Nucleus accumbens (tissue), 56 donors: ENCODE measurements at regions not wholly inside any gene's neighbourhood (a gene's known extent, or its start where the extent isn't known, plus 50 kb on each side); places are given as distances from the start of the nearest gene placed in this dataset.

Experiments
- DNase-seq, 56 donors: peaks; one replicate each; lab custom pipeline; 2025; lab: John Stamatoyannopoulos, UW

DNA sequence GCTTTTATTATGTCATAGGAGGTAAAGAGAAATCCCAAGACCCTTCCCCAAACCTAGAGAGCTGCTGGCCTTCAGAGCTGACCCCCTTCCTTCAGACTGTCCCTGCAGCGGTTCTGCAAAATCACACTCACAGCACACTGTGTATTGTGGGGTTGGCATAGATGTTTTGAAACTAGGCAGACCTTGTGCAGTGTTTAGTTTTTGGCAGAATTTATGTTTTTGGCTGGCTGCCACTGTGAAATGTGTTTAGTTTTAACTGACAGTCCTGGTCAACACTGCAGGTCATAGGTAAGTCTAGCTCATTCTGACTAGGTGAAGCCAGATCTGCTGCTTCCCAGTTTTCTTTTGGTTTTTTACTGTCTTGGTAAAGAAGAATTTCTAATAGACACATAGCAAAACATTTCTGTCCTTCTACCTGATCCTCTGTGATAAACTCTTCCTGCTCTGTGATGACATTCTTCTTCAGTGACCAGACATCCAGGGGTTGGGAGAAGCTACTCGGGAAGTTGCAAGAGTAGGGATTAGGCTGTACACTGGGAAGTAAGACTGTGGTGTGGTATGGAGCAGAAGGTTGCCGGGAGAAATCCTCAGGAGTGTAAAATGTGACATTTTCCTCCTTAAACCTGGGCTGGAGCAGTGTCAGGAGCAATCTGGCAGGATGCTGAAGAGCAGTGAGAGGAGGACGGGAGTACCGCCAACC, 209.6 kb upstream of the MCTP2 start:
- DNase-seq = no peak

DNA sequence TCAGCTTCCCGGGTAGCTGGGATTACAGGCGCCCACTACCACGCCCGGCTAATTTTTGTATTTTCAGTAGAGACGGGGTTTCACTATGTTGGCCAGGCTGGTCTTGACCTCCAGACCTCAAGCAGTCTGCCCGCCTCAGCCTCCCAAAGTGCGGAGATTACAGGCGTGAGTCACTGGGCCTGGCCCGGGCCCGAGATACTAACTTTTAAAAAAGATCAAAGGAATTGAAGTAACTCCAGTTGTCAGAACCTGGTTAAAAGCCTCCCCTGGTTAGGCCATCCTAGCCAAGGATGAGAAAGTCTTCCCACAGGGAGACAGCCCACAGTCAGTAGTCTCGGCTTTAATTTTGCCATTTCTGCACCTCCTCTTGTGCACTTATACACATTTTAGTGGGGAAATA, 212.3 kb upstream of the MCTP2 start:
- DNase-seq = no peak

DNA sequence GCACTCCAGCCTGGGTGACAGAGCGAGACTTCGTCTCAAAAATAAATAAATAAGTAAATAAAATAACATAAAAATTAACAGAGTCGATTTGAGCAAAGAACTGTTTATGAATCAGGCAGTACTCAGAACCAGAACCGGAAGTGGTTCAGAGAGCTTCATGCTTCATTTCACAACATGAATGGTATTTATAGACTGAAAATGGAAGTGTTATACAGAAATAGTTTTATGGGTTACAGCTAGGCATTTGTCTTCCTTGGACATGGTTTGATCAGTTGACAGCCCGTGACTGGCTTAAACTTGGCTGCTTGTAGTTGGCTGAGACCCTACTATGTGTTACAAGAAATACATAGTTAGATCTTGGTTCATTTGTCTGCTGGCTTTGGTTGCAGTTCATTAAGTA, 216.0 kb upstream of the MCTP2 start:
- DNase-seq = no peak

DNA sequence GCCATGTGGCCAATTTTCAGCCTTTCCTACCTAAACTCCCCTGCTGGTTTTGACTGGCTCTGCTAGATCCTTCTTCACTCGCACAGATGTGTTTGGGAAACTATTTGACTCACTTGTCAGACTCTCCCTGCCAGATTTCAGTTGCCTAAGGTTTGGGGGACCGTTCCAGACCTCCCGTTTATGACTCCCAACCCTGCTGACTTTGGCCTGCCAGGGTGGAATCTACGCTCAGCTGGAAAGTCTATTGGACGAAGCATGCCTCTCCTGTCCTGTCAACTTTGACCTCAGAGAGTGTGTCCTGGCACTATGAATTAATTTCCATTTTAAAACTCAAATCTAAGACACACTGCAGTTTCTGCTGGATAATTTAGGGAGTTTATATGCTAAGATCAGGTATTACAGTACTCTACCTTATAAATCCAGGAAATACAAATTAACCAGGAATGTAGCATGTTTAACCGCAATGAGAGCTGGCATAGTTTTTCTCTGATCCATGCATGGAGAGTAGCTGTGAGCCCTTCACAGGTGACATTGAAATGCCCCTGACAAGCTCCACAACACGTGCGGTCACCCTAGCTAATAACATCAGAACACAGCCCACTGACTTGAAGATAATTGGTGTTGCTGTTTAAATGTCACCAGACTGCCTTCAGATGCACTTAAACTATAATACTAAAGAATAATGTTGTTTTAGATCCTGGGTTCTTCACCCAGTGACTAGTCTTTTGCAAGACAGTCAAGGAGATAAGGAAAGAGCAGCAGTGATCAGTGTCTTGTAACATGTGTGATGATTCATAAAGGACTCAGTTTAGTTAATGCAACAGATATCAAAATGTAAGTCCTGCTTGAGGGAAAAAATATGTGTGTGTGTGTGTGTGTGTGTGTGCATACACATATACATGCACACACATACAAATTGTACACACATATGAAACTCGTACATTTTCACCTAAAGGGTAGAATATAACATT, 223.0 kb upstream of the MCTP2 start:
- no peak for DNase-seq

DNA sequence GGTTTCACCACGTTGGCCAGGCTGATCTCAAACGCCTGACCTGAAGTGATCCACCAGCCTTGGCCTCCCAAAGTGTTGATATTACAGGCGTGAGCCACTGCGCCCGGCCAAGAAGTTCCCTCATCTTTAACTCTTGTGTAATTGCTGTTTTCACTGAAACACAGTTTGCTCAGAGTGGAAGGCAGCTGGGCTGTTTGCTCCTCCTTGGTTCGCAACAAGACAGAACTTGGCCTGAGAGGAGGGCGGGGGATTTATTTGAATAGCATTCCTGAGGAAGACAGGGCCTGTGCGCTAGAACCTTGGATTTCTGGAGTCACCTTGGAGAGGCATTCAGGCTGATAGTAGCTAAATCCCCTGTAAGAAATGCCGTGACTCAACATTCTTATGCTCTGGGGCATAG, 226.7 kb upstream of the MCTP2 start:
- no peak for DNase-seq

DNA sequence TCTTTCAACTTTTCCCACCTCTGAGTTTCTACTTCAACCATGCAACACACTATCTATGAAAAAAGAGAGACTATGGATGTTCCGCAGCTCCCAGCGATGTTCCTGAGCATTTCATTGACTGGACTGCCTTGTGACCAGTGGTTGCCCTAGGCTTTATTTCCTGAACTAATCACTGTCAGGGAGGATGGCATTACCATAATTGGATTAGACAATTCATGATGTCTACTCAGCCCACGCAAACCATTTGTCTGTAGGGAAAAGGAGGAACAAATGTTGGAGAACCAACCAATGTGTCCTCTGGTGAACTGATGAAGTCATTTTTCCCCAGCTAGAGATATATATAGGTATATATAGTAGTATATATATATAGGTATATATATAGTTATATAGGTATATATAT, 229.3 kb upstream of the MCTP2 start:
- no peak for DNase-seq

DNA sequence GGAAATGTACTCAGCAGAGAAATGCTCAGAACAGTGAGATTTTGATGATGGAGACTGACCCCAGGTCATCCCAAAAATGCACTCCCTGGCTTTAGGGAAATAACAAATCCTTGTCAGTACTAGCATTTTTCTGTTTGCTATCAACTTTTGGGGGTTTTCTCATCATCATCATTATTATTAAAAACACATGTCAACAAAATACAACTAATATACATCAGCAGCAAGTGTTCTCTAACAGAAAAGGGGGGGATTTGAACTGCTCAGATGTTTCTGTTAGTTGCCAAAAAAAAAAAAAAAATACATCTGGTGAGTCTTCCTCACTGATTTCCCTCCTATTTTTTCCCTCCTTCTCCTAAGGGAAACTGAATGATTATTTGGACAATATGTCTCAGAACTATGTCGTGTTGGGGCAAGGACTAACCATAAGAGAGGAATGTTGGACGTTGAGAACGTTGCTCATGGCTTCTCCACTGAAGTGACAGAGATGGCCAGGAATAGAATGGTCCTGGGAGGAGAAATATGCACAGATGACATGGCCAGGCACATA, 230.0 kb upstream of the MCTP2 start:
- DNase-seq = no peak

DNA sequence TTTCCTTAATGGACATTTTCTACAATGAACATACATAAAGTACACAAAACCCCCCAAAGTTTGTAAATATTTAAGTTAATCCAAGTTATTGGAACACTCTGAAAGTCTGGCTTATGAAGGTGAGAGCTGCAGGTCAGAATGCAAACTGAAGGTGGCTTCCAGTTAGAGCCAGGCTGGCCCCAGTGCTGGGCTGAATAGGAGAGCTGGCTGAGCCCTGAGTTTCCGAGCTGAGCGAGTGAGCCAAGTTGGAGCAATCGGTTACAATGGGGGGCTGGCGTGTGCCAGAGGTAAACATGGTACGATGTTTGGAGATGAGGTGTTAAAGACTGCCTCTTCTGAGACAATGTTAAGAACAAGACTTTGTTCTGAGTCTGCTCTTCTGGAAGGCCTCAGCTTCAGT, 230.8 kb upstream of the MCTP2 start:
- no peak for DNase-seq

DNA sequence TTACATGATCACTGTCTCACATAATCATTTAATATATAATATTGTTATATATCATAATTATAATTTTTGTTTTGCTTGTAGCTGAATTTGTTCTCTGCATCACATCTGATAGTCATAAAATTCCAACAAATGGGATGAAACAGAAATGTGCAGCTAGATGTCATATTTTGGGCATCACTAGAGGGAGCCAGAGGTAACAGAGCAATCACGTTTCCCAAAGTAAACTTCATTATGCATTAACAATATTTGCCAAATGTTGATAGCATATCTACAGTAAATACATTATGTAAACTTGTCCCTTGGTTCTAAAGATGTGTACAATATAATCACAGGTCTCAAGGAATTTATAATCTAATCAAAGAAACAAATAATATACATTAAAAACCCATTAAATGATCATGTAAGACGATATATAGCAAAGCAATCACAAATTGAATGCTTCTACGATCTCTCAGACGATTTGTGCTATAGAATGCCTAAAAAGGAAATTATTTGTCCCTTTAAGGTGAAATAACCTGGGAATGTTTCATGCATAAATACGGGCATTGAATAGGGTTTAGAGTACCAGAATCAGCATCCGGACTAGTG, 234.2 kb upstream of the MCTP2 start:
- DNase-seq = no peak

DNA sequence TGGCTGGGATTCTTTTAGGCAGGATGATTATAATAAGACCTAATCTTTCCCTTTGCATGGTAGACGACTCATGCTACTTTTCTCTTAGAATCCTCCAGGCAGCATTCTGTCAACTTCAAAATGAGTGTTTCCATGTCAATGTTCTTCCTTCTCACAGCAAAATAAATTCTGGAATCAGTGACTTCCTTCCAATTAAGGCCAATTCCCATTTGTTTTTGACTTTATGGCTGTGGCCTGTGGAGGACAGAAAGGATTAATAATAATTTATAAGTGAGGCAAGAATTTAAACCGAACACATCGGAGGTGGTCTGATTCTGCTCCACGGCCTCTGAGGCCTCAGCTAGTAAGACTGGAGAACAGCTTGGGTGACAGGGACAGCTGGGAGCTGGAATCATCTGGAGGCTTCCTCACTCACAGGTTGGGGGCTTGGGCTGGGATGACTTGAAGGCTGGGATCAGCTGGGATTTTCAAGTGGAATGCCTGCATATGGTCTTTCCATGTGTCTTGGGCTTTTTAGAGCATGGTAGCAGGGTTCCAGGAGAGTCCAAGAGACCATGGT, 241.8 kb upstream of the MCTP2 start:
- no peak for DNase-seq

DNA sequence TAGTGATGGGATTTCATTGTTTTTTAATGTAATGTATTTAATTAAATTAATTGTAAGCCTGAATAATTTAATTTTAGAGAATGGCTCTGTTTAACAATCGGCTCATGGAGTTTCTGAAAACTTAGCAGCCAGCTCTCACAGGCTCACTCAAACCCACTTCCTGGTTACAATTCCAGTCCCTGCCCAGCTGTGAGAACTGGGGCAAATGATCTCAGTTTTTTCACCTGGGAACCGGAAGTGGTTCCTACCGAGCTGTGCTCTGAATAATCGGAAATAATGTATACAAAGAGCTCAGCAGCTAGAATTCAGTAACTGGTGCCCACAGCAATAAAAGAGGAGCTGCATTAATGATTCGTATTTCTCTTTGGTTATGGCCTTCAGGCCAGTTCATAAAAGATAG, 244.3 kb upstream of the MCTP2 start:
- DNase-seq = no peak

DNA sequence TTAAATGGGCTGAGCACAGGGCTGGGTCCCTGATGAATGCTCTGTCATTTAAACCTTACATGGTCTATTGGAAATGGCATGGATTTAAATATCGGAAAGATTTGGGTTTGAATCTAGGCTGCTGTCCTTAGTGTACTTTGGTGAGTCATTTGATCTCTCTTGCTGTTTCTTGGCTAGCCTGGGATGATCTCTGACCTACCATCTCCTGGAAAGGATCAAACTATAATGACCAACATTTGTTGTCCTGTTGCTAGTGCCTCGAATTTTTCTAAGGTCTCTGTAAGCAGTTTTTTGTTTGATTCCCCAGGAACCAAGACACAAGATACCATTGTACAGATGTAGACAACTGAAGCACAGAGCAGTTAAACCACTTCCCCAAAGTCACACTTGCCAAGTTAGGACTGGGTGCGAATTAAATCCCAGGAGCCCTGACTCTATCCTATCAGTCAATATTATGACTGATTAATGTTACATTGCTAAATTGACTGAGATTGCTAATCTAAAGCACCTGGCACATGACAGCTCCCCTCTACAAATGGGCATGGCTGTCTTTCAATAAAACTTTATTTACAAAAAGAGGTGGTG, 244.9 kb upstream of the MCTP2 start:
- no peak for DNase-seq

DNA sequence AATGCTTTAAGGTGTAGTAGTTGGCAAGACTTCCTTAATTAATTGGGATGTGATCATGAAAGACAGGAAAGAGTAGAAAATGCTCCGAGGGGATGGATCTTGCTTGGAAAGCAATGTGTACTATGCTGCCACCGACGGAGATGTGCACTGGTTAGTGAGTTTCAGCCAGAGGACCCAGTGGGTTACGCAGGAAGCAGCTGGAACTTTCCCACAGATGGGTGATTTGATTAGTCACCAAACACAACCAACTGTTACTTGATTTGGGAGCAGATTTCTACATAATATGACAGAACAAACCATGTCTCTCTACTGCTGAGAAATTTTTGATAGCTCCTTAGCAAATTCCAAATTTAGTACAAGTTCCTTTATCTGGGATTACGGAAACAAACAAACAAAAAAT, 245.4 kb upstream of the MCTP2 start:
- DNase-seq = no peak

DNA sequence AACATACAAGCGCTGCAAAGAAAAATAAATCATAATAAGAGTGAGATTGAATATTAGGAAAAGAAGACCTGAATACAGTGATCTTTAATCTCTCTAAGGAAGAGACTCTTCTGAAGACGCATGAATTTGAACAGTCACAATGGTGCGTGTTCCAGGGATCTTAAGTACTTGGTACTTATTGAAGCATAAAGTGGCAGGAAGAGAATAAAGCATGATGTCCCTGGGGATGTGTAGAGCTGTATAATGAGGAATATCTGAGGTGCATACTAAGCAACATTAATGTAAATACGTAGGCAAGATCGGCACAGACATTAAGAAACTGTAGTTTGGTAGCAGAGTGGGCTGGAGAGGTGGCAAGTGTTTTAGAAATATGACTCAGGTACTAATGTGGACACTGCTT, 246.2 kb upstream of the MCTP2 start:
- no peak for DNase-seq

DNA sequence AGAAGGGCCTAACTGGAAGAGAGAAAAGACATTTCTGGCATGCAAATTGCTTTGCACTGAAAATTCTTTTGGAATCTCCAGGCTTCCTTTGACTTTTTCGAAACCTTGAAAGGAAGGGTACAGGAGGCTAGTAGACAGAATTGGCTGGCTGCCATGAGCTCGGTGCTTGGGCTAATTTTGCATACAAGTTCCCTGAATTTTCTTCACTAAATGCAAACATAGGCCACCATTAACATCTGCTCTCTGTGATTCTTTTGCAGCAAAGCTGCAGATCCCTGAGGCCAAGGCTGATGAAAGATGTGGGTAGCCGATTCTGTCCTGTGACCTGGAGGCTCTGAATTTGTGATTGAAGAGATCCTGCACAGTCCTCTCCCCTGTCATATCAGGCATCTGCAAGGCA, 247.8 kb upstream of the MCTP2 start:
- DNase-seq = peak in 4 of 56 donors; percentile 0 to 4 (median 4)

DNA sequence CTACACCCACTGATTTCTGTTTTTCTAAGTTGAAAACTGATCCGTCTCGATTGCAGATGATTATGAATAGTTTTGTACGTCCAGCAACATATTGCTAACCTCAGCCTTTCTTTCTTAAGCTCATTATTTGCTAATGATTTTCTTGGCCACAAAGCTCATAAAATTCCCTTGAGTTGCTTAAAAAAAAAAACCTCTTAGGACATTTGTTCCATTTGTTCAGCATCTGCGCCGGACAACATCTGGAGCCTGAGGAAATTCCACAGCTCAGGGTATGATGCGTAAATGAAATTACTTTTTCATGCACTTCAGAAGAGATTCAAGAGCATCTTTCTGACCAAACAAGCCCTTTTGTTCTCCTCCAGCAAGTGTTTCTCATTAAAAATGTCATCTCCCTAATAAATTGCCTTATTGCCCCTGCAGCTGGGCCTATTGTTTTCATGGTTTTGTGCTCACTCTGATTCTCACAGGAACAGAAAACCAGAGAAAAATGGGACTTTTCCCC, 249.1 kb upstream of the MCTP2 start:
- no peak for DNase-seq

DNA sequence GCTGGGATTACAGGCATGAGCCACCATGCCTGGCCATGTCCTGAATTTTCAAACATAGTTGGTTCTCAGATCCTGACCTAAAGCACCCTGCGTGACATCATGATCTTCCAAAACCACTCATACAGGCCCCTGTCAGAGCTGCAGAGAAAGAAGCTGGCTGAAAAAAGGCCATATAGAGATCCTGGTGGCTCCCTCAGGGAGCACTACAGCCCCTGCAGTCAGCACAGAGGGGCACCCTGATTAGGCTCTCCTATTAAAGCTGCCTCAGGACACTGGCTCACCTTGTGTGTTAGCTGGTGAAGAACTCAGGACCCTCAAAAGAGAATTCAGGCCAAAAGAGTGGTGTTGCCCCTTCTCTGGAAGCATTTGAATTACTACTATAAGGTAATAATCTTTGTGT, 249.7 kb upstream of the MCTP2 start:
- no peak for DNase-seq

DNA sequence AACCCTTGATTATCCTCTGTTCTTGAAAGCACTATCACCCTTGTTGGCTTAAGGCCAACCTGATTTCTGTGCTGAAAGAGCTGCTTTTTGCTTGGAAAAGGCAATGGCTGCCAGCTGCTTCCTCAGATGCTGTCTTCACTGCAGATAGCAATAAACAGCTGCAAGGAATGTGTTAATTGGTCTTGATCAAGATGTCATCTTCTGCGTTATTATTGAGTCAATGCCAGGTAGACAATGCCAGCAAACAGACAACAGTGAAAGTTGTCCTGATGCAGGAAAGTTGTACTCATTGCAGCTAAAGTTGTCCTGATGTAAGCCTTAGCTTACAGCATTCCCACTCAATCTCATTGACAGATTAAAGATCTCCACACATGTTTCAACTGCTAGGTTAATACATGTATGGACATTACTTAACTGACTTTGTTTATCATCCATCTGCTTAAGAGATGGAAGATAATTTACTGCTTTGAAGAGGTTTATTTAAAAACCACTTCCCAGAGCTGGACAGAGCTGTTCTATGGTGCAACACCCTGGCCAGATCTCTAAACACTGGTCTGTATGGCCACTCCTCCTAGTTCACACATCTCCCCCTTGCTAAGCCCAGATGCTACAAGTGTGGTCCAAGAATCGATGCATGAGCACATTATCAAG, 251.0 kb upstream of the MCTP2 start:
- peak in 1 of 56 donors; percentile 2 for DNase-seq

DNA sequence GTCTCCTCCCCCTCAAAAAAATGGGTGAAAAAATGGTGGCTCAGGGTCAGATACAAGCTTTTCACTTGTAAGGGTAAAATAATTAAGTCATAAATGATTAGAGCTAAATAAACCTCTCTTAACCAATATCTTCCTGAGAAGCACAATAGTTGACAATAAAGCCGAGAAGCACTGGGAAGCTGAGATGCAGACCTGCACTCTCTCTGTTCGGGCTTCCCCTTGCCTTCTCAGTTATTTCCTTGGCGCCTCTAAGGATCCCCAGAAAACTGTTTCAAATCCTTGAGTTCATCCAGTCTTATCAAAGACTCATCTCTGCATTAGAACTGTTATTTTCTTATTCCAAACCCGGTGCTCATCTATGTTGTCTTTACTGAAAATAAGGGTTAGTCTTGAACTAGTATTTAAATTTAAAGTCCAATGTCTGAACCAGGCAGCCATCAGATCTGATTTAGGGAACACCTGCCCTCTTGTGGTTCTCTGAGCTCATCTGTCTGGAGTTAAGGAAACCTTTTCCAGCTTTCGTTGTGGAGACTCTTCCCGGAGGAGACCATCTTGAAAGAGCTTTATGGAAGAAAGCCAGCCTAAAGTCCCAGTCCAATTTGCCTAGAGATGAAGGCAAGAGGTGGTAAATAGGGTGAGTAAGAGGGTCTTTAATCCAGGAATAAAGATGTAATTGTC, 256.4 kb upstream of the MCTP2 start:
- peak in 2 of 56 donors; percentile 2 to 24 for DNase-seq
